ENCODE measurements at regions not wholly inside any gene's neighbourhood (a gene's known extent, or its start where the extent isn't known, plus 50 kb on each side); places are given as distances from the start of the nearest gene placed in this dataset.

DNA sequence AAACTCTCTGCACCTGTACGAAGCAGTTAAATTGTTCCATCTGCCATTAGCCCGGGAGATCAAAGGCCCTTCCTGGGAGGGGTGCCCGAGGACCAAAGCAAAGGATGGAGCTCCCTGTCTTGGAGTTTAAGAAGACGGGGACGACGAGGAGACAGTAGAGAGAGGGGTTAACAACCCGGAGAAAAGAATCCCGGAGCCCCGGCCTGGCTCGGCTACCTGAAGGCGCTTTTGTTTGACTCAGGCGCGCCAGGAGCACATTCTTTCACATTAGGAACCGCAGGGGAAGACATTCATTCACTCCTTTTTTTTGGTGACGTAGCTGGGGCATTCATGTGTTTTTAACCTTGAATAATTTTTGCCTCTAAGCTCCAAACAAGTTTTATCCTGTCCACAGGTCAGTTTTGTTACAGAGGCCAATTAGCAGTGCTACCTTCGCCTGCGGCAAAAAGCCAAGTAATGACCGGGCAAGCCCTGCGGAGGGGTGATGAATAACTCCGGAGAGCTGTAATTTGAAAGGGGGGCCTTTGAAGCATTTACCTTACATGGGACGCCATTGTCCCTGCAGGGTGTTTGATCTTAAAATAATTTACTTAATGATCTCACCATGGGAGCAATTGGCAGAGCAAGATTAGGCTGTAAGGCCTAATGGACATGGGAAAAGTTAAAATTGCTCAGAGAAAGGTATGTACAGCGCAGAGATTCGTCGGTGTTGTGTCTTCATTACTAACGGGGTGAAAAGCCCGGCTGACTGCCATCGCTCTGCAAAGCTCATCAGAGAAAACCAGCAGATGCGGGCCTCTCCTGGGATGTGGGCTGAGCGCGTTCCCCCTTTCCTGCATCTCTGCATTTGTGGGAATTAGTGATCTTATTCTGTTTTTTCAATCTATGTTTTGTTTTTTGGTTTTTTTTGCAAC, 258.0 kb upstream of the SP4 start:
- Histone ChIP-seq H4K20me1 (ENCODE audit: insufficient read depth, low read length) (no peaks in the 10 kb centered on the region), H3K4me3 (ENCODE audit: low read depth, low read length, poor library complexity, severe bottlenecking) (no peak overlapping the region), H3K4me2 (ENCODE audit: low read length) (no peak overlapping the region), H3K36me3 (ENCODE audit: insufficient read depth, low read length) (no peaks in the 10 kb centered on the region), H3K4me1 (ENCODE audit: insufficient read depth, low read length, poor library complexity, severe bottlenecking) (no peaks in the 10 kb centered on the region), H3K9me3 (ENCODE audit: low read length) (no peaks in the 10 kb centered on the region), H3K9me2 (ENCODE audit: insufficient read depth, low read length) (no peaks in the 10 kb centered on the region), H3K27ac (ENCODE audit: low read depth, low read length, poor library complexity, severe bottlenecking) (no peak overlapping the region), H2AFZ (ENCODE audit: low read length) (no peak overlapping the region), H3K79me2 (ENCODE audit: insufficient read depth, low read depth, low read length) (no peaks in the 10 kb centered on the region)
- TF ChIP-seq EZH2phosphoT487 (IDR thresholded peaks at IDR 0.05; ENCODE audit: borderline replicate concordance, low read depth, low read length), result no peak
- TF ChIP-seq, protein P1, sequence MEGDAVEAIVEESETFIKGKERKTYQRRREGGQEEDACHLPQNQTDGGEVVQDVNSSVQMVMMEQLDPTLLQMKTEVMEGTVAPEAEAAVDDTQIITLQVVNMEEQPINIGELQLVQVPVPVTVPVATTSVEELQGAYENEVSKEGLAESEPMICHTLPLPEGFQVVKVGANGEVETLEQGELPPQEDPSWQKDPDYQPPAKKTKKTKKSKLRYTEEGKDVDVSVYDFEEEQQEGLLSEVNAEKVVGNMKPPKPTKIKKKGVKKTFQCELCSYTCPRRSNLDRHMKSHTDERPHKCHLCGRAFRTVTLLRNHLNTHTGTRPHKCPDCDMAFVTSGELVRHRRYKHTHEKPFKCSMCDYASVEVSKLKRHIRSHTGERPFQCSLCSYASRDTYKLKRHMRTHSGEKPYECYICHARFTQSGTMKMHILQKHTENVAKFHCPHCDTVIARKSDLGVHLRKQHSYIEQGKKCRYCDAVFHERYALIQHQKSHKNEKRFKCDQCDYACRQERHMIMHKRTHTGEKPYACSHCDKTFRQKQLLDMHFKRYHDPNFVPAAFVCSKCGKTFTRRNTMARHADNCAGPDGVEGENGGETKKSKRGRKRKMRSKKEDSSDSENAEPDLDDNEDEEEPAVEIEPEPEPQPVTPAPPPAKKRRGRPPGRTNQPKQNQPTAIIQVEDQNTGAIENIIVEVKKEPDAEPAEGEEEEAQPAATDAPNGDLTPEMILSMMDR (conservative IDR thresholded peaks at IDR 0.05; ENCODE audit: low read length), result no peak
- DNase-seq (ENCODE audit: low spot score), result no peak
- CTCF ChIA-PET (ENCODE audit: unreplicated experiment), result no interaction called here
- POLR2A ChIA-PET, result no interaction called here
- BruUV-seq (replicated peaks), result no TSS peak
- intact Hi-C loops (cut with micrococcal nuclease; ENCODE audit: unreplicated experiment), result no loop called here

DNA sequence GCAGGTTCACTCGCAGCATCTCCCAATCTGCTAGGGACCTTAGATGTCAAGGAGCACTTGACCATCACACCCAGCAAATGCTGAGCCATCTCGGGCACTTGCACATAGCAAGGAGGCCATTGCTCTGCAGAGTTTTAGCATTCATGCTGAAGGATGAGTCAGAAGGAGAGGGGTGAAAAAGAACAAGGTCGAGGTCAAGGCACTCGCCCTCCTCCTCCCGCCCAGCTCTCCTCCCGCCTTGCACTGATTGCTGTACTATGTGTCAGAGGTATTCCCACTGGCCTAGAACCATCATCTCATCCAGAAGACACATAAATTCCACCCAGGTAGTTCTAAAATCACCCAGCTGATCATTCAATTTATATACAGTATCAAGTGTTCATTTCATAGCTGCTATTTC, 255.1 kb upstream of the SP4 start:
- Histone ChIP-seq H3K4me1 (ENCODE audit: insufficient read depth, low read length, poor library complexity, severe bottlenecking) (no peaks in the 10 kb centered on the region), H2AFZ (ENCODE audit: low read length) (no peak overlapping the region), H3K79me2 (ENCODE audit: insufficient read depth, low read depth, low read length) (no peaks in the 10 kb centered on the region), H3K36me3 (ENCODE audit: insufficient read depth, low read length) (no peaks in the 10 kb centered on the region), H3K9me2 (ENCODE audit: insufficient read depth, low read length) (no peaks in the 10 kb centered on the region), H3K9me3 (ENCODE audit: low read length) (no peaks in the 10 kb centered on the region), H3K4me2 (ENCODE audit: low read length) (no peak overlapping the region), H4K20me1 (ENCODE audit: insufficient read depth, low read length) (no peaks in the 10 kb centered on the region), H3K4me3 (ENCODE audit: low read depth, low read length, poor library complexity, severe bottlenecking) (no peak overlapping the region), H3K27ac (ENCODE audit: low read depth, low read length, poor library complexity, severe bottlenecking) (no peak overlapping the region)
- BruUV-seq (replicated peaks), result no TSS peak
- no peak for DNase-seq (ENCODE audit: low spot score)
- CTCF ChIA-PET (ENCODE audit: unreplicated experiment), result no interaction called here
- POLR2A ChIA-PET, result no interaction called here
- no peak for TF ChIP-seq EZH2phosphoT487 (IDR thresholded peaks at IDR 0.05; ENCODE audit: borderline replicate concordance, low read depth, low read length)
- TF ChIP-seq, protein P1 (conservative IDR thresholded peaks at IDR 0.05; ENCODE audit: low read length), result no peak
- intact Hi-C loops (cut with micrococcal nuclease; ENCODE audit: unreplicated experiment), result no loop called here

GRCh38 chr7:21173436-21173835, 254.4 kb upstream of the SP4 start:
- H3K79me2 ChIP-seq (ENCODE audit: insufficient read depth, low read depth, low read length), result no peaks in the 10 kb centered on the region
- ChIA-PET CTCF (ENCODE audit: unreplicated experiment) (no interaction called here), POLR2A (no interaction called here)
- DNase-seq (ENCODE audit: low spot score), result no peak
- H3K9me2 ChIP-seq (ENCODE audit: insufficient read depth, low read length), result no peaks in the 10 kb centered on the region
- H4K20me1 ChIP-seq (ENCODE audit: insufficient read depth, low read length), result no peaks in the 10 kb centered on the region
- intact Hi-C loops (cut with micrococcal nuclease; ENCODE audit: unreplicated experiment), result no loop called here
- BruUV-seq (replicated peaks), result no TSS peak
- no peaks in the 10 kb centered on the region for H3K9me3 ChIP-seq (ENCODE audit: low read length)
- no peak overlapping the region for H3K4me2 ChIP-seq (ENCODE audit: low read length)
- TF ChIP-seq, protein P1 (conservative IDR thresholded peaks at IDR 0.05; ENCODE audit: low read length), result no peak
- no peak for TF ChIP-seq EZH2phosphoT487 (IDR thresholded peaks at IDR 0.05; ENCODE audit: borderline replicate concordance, low read depth, low read length)
- H3K27ac ChIP-seq (ENCODE audit: low read depth, low read length, poor library complexity, severe bottlenecking), result no peak overlapping the region
- no peaks in the 10 kb centered on the region for H3K4me1 ChIP-seq (ENCODE audit: insufficient read depth, low read length, poor library complexity, severe bottlenecking)
- no peak overlapping the region for H3K4me3 ChIP-seq (ENCODE audit: low read depth, low read length, poor library complexity, severe bottlenecking)
- no peak overlapping the region for H2AFZ ChIP-seq (ENCODE audit: low read length)
- H3K36me3 ChIP-seq (ENCODE audit: insufficient read depth, low read length), result no peaks in the 10 kb centered on the region

All from OCI-LY7 (cell line).